Neural cell (in vitro differentiated cells): ENCODE measurements at regions not wholly inside any gene's neighbourhood (a gene's known extent, or its start where the extent isn't known, plus 50 kb on each side); places are given as distances from the start of the nearest gene placed in this dataset.

ENCODE experiments used
- CTCF ChIP-seq: fragments of 450-650 bp; IDR thresholded peaks from 2 replicates; pipeline ENCODE4 v1.5.1; 2014; ENCODE audit warnings: antibody characterized with exemption, mild to moderate bottlenecking, moderate library complexity; ENCODE audit not compliant: poor library complexity, severe bottlenecking
- TF ChIP-seq, protein P1 (sequence below): IDR thresholded peaks from 2 replicates; pipeline ENCODE4 v1.6.1; 2012; ENCODE audit warnings: borderline replicate concordance

DNA sequence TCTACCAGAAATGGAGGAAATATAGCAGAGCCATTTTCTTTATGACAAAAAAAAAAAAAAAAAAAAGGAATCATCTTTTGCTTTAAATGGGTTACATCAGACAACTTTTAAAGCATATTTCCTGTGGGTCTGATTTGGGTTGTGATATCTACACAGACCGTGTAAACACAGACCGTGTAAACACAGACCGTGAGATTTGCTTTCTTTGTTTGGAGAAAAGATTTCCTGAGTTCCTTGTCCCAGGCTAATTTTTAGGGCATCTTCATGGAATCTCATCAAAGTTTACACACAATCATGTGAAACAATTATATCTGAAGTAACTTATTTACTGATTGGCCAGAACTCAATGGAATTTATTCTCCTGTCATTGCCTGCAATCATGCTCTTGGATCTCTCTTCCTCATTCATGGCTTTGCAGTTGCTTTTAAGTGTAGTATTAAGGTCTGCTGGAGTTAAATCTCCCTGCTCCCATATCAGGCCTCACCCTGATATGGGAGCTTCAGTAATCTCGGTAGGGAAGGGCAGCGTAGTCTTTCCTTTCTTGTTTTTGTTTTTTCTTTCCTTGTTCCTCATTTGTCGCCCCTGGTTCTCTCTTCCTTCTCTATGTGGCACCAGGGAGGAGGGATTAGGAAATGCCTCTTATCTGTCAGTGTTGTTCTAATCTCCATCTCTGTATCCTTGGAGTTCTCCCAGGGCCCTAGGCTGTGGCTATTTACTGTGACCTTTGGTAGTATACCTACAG is 248.6 kb upstream of the JADE1 start:
- TF ChIP-seq CTCF: no peak
- TF ChIP-seq, protein P1, sequence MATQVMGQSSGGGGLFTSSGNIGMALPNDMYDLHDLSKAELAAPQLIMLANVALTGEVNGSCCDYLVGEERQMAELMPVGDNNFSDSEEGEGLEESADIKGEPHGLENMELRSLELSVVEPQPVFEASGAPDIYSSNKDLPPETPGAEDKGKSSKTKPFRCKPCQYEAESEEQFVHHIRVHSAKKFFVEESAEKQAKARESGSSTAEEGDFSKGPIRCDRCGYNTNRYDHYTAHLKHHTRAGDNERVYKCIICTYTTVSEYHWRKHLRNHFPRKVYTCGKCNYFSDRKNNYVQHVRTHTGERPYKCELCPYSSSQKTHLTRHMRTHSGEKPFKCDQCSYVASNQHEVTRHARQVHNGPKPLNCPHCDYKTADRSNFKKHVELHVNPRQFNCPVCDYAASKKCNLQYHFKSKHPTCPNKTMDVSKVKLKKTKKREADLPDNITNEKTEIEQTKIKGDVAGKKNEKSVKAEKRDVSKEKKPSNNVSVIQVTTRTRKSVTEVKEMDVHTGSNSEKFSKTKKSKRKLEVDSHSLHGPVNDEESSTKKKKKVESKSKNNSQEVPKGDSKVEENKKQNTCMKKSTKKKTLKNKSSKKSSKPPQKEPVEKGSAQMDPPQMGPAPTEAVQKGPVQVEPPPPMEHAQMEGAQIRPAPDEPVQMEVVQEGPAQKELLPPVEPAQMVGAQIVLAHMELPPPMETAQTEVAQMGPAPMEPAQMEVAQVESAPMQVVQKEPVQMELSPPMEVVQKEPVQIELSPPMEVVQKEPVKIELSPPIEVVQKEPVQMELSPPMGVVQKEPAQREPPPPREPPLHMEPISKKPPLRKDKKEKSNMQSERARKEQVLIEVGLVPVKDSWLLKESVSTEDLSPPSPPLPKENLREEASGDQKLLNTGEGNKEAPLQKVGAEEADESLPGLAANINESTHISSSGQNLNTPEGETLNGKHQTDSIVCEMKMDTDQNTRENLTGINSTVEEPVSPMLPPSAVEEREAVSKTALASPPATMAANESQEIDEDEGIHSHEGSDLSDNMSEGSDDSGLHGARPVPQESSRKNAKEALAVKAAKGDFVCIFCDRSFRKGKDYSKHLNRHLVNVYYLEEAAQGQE: no peak
